HG03066 (cell line): ENCODE measurements at regions not wholly inside any gene's neighbourhood (a gene's known extent, or its start where the extent isn't known, plus 50 kb on each side); places are given as distances from the start of the nearest gene placed in this dataset.
"Not testable (repeated sequence)": the region's sequence is repeated elsewhere in the genome, so short reads cannot be mapped to it uniquely, and the experiment has no call there.

ENCODE experiments used
- ATAC-seq: cut with Tn5 transposase; IDR thresholded peaks from one replicate; pipeline ENCODE4 v1.9.1; 2021; ENCODE audit warnings: low read depth; ENCODE audit not compliant: unreplicated experiment

- no peak for ATAC-seq
These were observed 223.9 kb upstream of the ERCC4 start for GRCh38 chr16:13696017-13696416.

- ATAC-seq, result no peak
These were observed 222.9 kb upstream of the ERCC4 start for GRCh38 chr16:13697013-13697412.

GRCh38 chr16:13697568-13697967 is 222.4 kb upstream of the ERCC4 start:
- no peak for ATAC-seq

- no peak for ATAC-seq
These were observed 217.3 kb upstream of the ERCC4 start for GRCh38 chr16:13702614-13703013.

- ATAC-seq, result no peak
These were observed 211.4 kb upstream of the ERCC4 start for GRCh38 chr16:13708347-13709120.

GRCh38 chr16:13718748-13719147 is 201.2 kb upstream of the ERCC4 start:
- no peak for ATAC-seq

- no peak for ATAC-seq
These were observed 192.0 kb upstream of the ERCC4 start for GRCh38 chr16:13727943-13728342.

GRCh38 chr16:13733561-13733960 is 186.4 kb upstream of the ERCC4 start:
- ATAC-seq, result no peak

GRCh38 chr16:13739621-13740373 is 180.2 kb upstream of the ERCC4 start:
- not testable (repeated sequence) for ATAC-seq

- no peak for ATAC-seq
These were observed 177.0 kb upstream of the ERCC4 start for GRCh38 chr16:13742928-13743327.

- no peak for ATAC-seq
These were observed 176.4 kb upstream of the ERCC4 start for GRCh38 chr16:13743571-13743970.

- ATAC-seq, result no peak
These were observed 163.4 kb upstream of the ERCC4 start for GRCh38 chr16:13756411-13757140.

GRCh38 chr16:13766334-13766733 is 153.6 kb upstream of the ERCC4 start:
- ATAC-seq, result no peak

- no peak for ATAC-seq
These were observed 152.7 kb upstream of the ERCC4 start for GRCh38 chr16:13767215-13767614.

- no peak for ATAC-seq
These were observed 151.5 kb upstream of the ERCC4 start for GRCh38 chr16:13768471-13768870.

- ATAC-seq, result no peak
These were observed 149.5 kb upstream of the ERCC4 start for GRCh38 chr16:13770436-13770835.

- no peak for ATAC-seq
These were observed 147.2 kb upstream of the ERCC4 start for GRCh38 chr16:13772782-13773181.

GRCh38 chr16:13779676-13780075 is 140.3 kb upstream of the ERCC4 start:
- ATAC-seq, result no peak

- ATAC-seq, result no peak
These were observed 139.4 kb upstream of the ERCC4 start for GRCh38 chr16:13780406-13781168.

GRCh38 chr16:13781169-13781564 is 138.8 kb upstream of the ERCC4 start:
- ATAC-seq, result no peak
